ENCODE measurements at regions not wholly inside any gene's neighbourhood (a gene's known extent, or its start where the extent isn't known, plus 50 kb on each side); places are given as distances from the start of the nearest gene placed in this dataset.

GRCh38 chr10:117945651-117946050, 101.1 kb downstream of the RAB11FIP2 start:
- Histone ChIP-seq H3K9me3 (no peaks in the 10 kb centered on the region), H3K9me2 (no peaks in the 10 kb centered on the region), H3K27ac (ENCODE audit: low read depth in 2 of 2, low read length in 1 of 2) (no peak overlapping the region), H3K36me3 (replicated peaks in 1 of 2; ENCODE audit: control insufficient read depth in 1 of 2, insufficient read depth in 2 of 2, low read length in 1 of 2) (no peaks in the 10 kb centered on the region), H3F3A (replicated peaks; ENCODE audit: insufficient read depth) (no peaks in the 10 kb centered on the region), H3K4me2 (no peak overlapping the region), H3K4me3 (ENCODE audit: low read depth in 2 of 2, low read length in 1 of 2) (no peak overlapping the region), H4K20me1 (ENCODE audit: insufficient read depth) (no peaks in the 10 kb centered on the region), H3K4me1 (ENCODE audit: control insufficient read depth in 1 of 2, insufficient read depth in 2 of 2, low read depth in 1 of 2, low read length in 1 of 2) (no peaks in the 10 kb centered on the region), H3K79me2 (ENCODE audit: insufficient read depth) (no peaks in the 10 kb centered on the region), H2AFZ (ENCODE audit: low read depth) (no peak overlapping the region), H3K9ac (no peak overlapping the region), H3K27me3 (ENCODE audit: insufficient read depth) (no peaks in the 10 kb centered on the region)
- TF ChIP-seq EP300 (IDR thresholded peaks at IDR 0.05; ENCODE audit: borderline replicate concordance in 1 of 2, low read depth in 1 of 2, low read length in 1 of 2) (no peak), NRF1 (IDR thresholded peaks at IDR 0.05; ENCODE audit: low read depth, low read length) (no peak), MEF2A (IDR thresholded peaks at IDR 0.05; ENCODE audit: borderline replicate concordance, low read depth) (no peak), USF2 (IDR thresholded peaks at IDR 0.05; ENCODE audit: borderline replicate concordance, low read depth, low read length) (no peak), CHD2 (IDR thresholded peaks at IDR 0.05; ENCODE audit: low read length, partially characterized antibody) (no peak), SIN3A (IDR thresholded peaks at IDR 0.05; ENCODE audit: borderline replicate concordance, low read depth, low read length) (no peak), USF1 (IDR thresholded peaks at IDR 0.05; ENCODE audit: borderline replicate concordance, low read depth) (no peak), RAD21 (IDR thresholded peaks at IDR 0.05; ENCODE audit: low read length) (no peak), TAF1 (IDR thresholded peaks at IDR 0.05; ENCODE audit: borderline replicate concordance, low read depth, low read length) (no peak), RFX5 (IDR thresholded peaks at IDR 0.05; ENCODE audit: low read length) (no peak), MXI1 (IDR thresholded peaks at IDR 0.05; ENCODE audit: low read depth, low read length) (no peak)
- WGBS (ENCODE audit: low lambda C conversion rate) = 23% methylated on average over 5 of the region's 5 CpGs
- ChIA-PET POLR2A (no interaction called here), CTCF (no interaction called here)
- DNase-seq = no peak

GRCh38 chr10:117946525-117947070, 100.1 kb downstream of the RAB11FIP2 start:
- no peaks in the 10 kb centered on the region for H3K36me3 ChIP-seq (replicated peaks in 1 of 2; ENCODE audit: control insufficient read depth in 1 of 2, insufficient read depth in 2 of 2, low read length in 1 of 2)
- ChIA-PET POLR2A (no interaction called here), CTCF (no interaction called here)
- H3K27me3 ChIP-seq (ENCODE audit: insufficient read depth) = no peaks in the 10 kb centered on the region
- no peaks in the 10 kb centered on the region for H3F3A ChIP-seq (replicated peaks; ENCODE audit: insufficient read depth)
- no peak overlapping the region for H3K27ac ChIP-seq (ENCODE audit: low read depth in 2 of 2, low read length in 1 of 2)
- H3K9ac ChIP-seq = no peak overlapping the region
- no peaks in the 10 kb centered on the region for H3K4me1 ChIP-seq (ENCODE audit: control insufficient read depth in 1 of 2, insufficient read depth in 2 of 2, low read depth in 1 of 2, low read length in 1 of 2)
- H2AFZ ChIP-seq (ENCODE audit: low read depth) = no peak overlapping the region
- H3K4me3 ChIP-seq (ENCODE audit: low read depth in 2 of 2, low read length in 1 of 2) = no peak overlapping the region
- no peak overlapping the region for H3K4me2 ChIP-seq
- H3K9me3 ChIP-seq = no peaks in the 10 kb centered on the region
- H4K20me1 ChIP-seq (ENCODE audit: insufficient read depth) = no peaks in the 10 kb centered on the region
- no peaks in the 10 kb centered on the region for H3K79me2 ChIP-seq (ENCODE audit: insufficient read depth)
- DNase-seq = no peak
- 43% methylated on average over 8 of the region's 8 CpGs for whole genome bisulfite sequencing (ENCODE audit: low lambda C conversion rate)
- no peaks in the 10 kb centered on the region for H3K9me2 ChIP-seq
- TF ChIP-seq CTCF (IDR thresholded peaks at IDR 0.05) = no peak
- TF ChIP-seq EP300 (IDR thresholded peaks at IDR 0.05; ENCODE audit: borderline replicate concordance in 1 of 2, low read depth in 1 of 2, low read length in 1 of 2) = no peak
- no peak for TF ChIP-seq MXI1 (IDR thresholded peaks at IDR 0.05; ENCODE audit: low read depth, low read length)
- TF ChIP-seq USF2 (IDR thresholded peaks at IDR 0.05; ENCODE audit: borderline replicate concordance, low read depth, low read length) = no peak
- TF ChIP-seq GABPA (IDR thresholded peaks at IDR 0.05; ENCODE audit: low read depth) = no peak
- TF ChIP-seq REST (IDR thresholded peaks at IDR 0.05; ENCODE audit: low read depth, low read length) = no peak
- TF ChIP-seq FOXJ3 (CRISPR knock-in tag; IDR thresholded peaks at IDR 0.05) = no peak
- TF ChIP-seq PBX3 (IDR thresholded peaks at IDR 0.05) = no peak

Data from SK-N-SH (cell line).